K562 (cell line): ENCODE measurements at regions not wholly inside any gene's neighbourhood (a gene's known extent, or its start where the extent isn't known, plus 50 kb on each side); places are given as distances from the start of the nearest gene placed in this dataset.

Experiments
- ARID1B ChIP-seq: fragments of 450-650 bp; IDR thresholded peaks from 2 replicates; pipeline ENCODE4 v1.6.1; 2016; ENCODE audit warnings: antibody characterized with exemption, mild to moderate bottlenecking, inconsistent platforms
- CBFA2T3 ChIP-seq: fragments of 450-650 bp; IDR thresholded peaks from 2 replicates; pipeline ENCODE4 v1.6.1; 2017
- DMBX1 ChIP-seq: fragments of 250-450 bp; sonication (Bioruptor Pico); IDR thresholded peaks from 2 replicates; pipeline ENCODE4 v1.8.0; 2022; ENCODE audit warnings: inconsistent platforms, mild to moderate bottlenecking, moderate library complexity, borderline replicate concordance
- ELF4 ChIP-seq: fragments of 450-650 bp; formaldehyde crosslinking; IDR thresholded peaks from 2 replicates; pipeline ENCODE4 v1.4.0; 2022; ENCODE audit warnings: missing genetic modification characterization
- GATA2 ChIP-seq: sonication (generic); formaldehyde crosslinking; IDR thresholded peaks from 2 replicates; pipeline ENCODE4 v1.4.0; 2020; ENCODE audit warnings: mild to moderate bottlenecking, missing genetic modification reagents
- HDAC6 ChIP-seq: IDR thresholded peaks from 2 replicates; pipeline ENCODE4 v1.6.1; 2012; ENCODE audit warnings: low read depth, mild to moderate bottlenecking, control low read depth, inconsistent platforms, low read length, moderate library complexity
- HMGN3 ChIP-seq: IDR thresholded peaks from 2 replicates; pipeline ENCODE4 v1.6.1; 2011; ENCODE audit warnings: borderline replicate concordance, low read depth, mild to moderate bottlenecking, mixed read lengths, low read length; ENCODE audit not compliant: insufficient read length; ENCODE audit errors: extremely low read depth
- KLF1 ChIP-seq: fragments of 450-650 bp; IDR thresholded peaks from 2 replicates; pipeline ENCODE4 v1.6.1; 2016; ENCODE audit warnings: missing genetic modification characterization, missing compliant biosample characterization
- SOX6 ChIP-seq: fragments of 450-650 bp; IDR thresholded peaks from 2 replicates; pipeline ENCODE4 v1.6.1; 2014; ENCODE audit warnings: mild to moderate bottlenecking
- TAL1 ChIP-seq: fragments of 450-650 bp; IDR thresholded peaks from 2 replicates; pipeline ENCODE4 v1.6.1; 2016; ENCODE audit warnings: mild to moderate bottlenecking
- THRAP3 ChIP-seq: fragments of 450-650 bp; IDR thresholded peaks from 2 replicates; pipeline ENCODE4 v1.6.1; 2016; ENCODE audit warnings: mild to moderate bottlenecking, inconsistent platforms, borderline replicate concordance
- ZNF41 ChIP-seq: fragments of 250-450 bp; sonication (Bioruptor Pico); conservative IDR thresholded peaks from 2 replicates; pipeline ENCODE4 v1.4.0; 2020; ENCODE audit warnings: mild to moderate bottlenecking
- ZNF778 ChIP-seq: fragments of 450-650 bp; formaldehyde crosslinking; IDR thresholded peaks from 2 replicates; pipeline ENCODE4 v1.4.0; 2020; ENCODE audit warnings: mild to moderate bottlenecking, moderate library complexity
- TF ChIP-seq, protein P1 (sequence below): IDR thresholded peaks from 3 replicates; pipeline ENCODE4 v1.6.1; 2011; ENCODE audit warnings: borderline replicate concordance, mild to moderate bottlenecking; ENCODE audit not compliant: insufficient read length, insufficient read depth

DNA sequence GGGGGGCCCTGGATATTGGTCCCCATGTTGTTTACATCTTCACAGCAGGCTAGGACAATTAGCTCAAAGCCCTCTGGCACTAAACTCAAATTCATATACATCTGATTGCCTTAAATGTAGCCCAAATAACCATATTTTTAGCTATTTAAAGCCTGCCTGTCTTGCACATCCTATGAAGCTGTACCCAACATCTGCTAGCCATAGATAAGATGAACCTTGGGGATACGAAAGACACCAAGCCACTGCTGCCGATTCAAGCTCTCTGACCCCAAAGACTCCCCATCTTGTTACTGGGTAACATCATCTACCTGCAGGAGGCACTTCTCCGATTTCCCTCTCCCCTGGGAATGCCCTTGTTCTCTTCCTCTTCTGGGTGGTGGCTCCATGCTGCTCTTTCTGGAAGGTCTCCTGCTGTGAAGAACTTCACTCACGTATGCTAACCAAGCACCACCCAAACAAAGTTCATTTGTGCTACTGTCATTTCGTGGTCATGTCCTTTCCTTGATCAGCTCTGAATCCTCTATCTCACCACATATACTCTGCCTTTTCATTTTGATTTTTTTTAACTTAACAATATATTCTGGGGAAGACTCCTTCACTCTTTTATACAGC is 107.7 kb upstream of the ATXN3L start (continued):
- TF ChIP-seq HMGN3 (no peak), SOX6 (no peak), ELF4 (CRISPR knock-in tag) (no peak), CBFA2T3 (peak; percentile 47; the same call in 1 of the 2 replicates), GATA2 (CRISPR knock-in tag) (0 out of 2 replicates have a peak, but pooled peaks have one; percentile 14), DMBX1 (no peak), HDAC6 (no peak), ZNF778 (CRISPR knock-in tag) (no peak), KLF1 (tag) (no peak), TAL1 (peak; percentile 51), ARID1B (peak; percentile 72), ZNF41 (CRISPR knock-in tag) (no peak), THRAP3 (no peak)
- TF ChIP-seq, protein P1, sequence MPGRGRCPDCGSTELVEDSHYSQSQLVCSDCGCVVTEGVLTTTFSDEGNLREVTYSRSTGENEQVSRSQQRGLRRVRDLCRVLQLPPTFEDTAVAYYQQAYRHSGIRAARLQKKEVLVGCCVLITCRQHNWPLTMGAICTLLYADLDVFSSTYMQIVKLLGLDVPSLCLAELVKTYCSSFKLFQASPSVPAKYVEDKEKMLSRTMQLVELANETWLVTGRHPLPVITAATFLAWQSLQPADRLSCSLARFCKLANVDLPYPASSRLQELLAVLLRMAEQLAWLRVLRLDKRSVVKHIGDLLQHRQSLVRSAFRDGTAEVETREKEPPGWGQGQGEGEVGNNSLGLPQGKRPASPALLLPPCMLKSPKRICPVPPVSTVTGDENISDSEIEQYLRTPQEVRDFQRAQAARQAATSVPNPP: no peak
